Fibroblast of lung (primary cell): ENCODE measurements at regions not wholly inside any gene's neighbourhood (a gene's known extent, or its start where the extent isn't known, plus 50 kb on each side); places are given as distances from the start of the nearest gene placed in this dataset.

Experiments used
- CTCF ChIP-seq, 2 donors: IDR thresholded peaks in 1 of 2; conservative IDR thresholded peaks in 1 of 2; 1 replicate in 1 of 2; 2 replicates in 1 of 2; pipeline ENCODE4 v1.5.1; 2011 to 2012; ENCODE audit warnings: low read length in 2 of 2, control low read depth in 1 of 2, inconsistent platforms in 1 of 2, low read depth in 1 of 2, mild to moderate bottlenecking in 1 of 2
- EZH2 ChIP-seq: IDR thresholded peaks from 2 replicates; pipeline ENCODE4 v1.5.1; 2012; ENCODE audit warnings: low read length, control low read depth, mild to moderate bottlenecking; ENCODE audit errors: missing control alignments

- TF ChIP-seq EZH2: no peak
- TF ChIP-seq CTCF (conservative IDR thresholded peaks at IDR 0.05 in 1 of 2, IDR thresholded peaks at IDR 0.05 in 1 of 2; ENCODE audit: low read depth in 1 of 2, low read length in 2 of 2): no peak
These were observed 277.6 kb upstream of the CFAP20DC start for GRCh38 chr3:59327376-59327808.
